ENCODE measurements at regions not wholly inside any gene's neighbourhood (a gene's known extent, or its start where the extent isn't known, plus 50 kb on each side); places are given as distances from the start of the nearest gene placed in this dataset.

- Histone ChIP-seq H3K4me3 (no peak overlapping the region), H3K27me3 (no peaks in the 10 kb centered on the region), H3K4me1 (no peaks in the 10 kb centered on the region), H3K9me3 (no peaks in the 10 kb centered on the region), H3K36me3 (no peaks in the 10 kb centered on the region), H3K27ac (no peak overlapping the region)
- no peak for DNase-seq (ENCODE audit: low spot score in 2 of 2)
- intact Hi-C loops (cut with DNase I), result no loop called here
- TF ChIP-seq, protein P1, sequence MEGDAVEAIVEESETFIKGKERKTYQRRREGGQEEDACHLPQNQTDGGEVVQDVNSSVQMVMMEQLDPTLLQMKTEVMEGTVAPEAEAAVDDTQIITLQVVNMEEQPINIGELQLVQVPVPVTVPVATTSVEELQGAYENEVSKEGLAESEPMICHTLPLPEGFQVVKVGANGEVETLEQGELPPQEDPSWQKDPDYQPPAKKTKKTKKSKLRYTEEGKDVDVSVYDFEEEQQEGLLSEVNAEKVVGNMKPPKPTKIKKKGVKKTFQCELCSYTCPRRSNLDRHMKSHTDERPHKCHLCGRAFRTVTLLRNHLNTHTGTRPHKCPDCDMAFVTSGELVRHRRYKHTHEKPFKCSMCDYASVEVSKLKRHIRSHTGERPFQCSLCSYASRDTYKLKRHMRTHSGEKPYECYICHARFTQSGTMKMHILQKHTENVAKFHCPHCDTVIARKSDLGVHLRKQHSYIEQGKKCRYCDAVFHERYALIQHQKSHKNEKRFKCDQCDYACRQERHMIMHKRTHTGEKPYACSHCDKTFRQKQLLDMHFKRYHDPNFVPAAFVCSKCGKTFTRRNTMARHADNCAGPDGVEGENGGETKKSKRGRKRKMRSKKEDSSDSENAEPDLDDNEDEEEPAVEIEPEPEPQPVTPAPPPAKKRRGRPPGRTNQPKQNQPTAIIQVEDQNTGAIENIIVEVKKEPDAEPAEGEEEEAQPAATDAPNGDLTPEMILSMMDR (IDR thresholded peaks at IDR 0.05), result no peak
Observed at GRCh38 chr3:36147934-36148558, 232.3 kb upstream of the STAC start.

DNA sequence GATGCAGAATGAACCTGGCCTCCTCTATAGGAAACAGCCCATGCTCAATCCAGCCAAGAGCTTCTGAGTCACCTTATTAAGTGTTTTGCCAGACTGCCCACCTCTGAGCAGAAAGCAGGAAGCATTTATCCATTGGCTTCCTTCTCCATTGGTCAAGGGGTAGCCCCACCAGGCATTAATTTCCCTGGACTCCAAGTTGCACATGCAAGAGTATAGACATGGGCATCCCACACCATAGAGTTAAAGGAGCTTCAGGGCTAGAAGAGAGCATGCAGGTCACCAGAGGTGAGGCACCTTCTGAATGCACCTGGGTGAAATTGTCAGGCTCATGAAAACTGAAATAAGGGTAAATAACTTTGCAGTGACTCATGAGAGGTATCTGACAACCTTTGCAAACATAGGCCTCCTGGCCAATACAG is 230.8 kb upstream of the STAC start:
- no peak for DNase-seq (ENCODE audit: low spot score in 2 of 2)
- no peaks in the 10 kb centered on the region for H3K9me3 ChIP-seq
- H3K4me1 ChIP-seq, result no peaks in the 10 kb centered on the region
- TF ChIP-seq, protein P1 (IDR thresholded peaks at IDR 0.05), result no peak
- intact Hi-C loops (cut with DNase I), result no loop called here
- H3K27me3 ChIP-seq, result no peaks in the 10 kb centered on the region
- H3K27ac ChIP-seq, result no peak overlapping the region
- H3K4me3 ChIP-seq, result no peak overlapping the region
- no peaks in the 10 kb centered on the region for H3K36me3 ChIP-seq

DNA sequence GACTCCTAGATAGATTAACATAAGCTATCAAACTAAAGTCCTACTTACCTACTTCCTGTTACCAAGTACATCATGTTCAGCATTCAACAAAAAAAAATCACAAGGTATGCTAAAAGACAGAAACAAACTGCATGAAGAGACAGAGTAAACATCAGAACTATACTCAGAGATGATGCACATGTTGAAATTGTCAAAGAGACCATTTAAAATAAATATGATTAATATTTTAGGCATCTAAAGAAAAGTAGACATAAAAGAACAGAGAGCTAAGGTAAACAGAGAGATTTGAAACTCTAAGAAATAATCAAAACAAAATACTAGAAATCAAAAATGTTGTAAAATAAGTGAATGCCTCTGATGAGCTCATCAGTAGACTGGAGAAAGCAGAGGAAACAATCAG is 224.8 kb upstream of the STAC start:
- no peaks in the 10 kb centered on the region for H3K36me3 ChIP-seq
- H3K9me3 ChIP-seq, result no peaks in the 10 kb centered on the region
- intact Hi-C loops (cut with DNase I), result no loop called here
- no peak for DNase-seq (ENCODE audit: low spot score in 2 of 2)
- H3K4me3 ChIP-seq, result no peak overlapping the region
- no peak overlapping the region for H3K27ac ChIP-seq
- no peaks in the 10 kb centered on the region for H3K4me1 ChIP-seq
- TF ChIP-seq, protein P1 (IDR thresholded peaks at IDR 0.05), result no peak
- no peaks in the 10 kb centered on the region for H3K27me3 ChIP-seq

DNA sequence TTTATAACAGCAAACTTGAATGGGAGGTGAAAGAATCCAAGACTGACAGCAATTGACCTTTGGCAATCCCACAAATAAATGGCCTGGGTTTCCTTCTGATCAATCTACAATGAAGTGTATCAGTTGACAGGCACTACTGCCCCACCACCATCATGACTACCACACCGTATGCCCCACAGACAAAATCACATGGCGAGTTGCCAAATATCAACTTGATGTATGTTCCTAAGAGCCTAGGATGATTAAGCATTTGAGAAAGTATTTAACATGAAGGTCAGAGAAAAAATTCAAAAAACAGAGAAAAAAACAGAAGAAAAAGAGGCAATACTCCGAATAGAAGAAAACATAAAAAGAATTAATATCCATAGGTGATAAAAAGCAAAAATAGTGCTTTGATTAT is 215.9 kb upstream of the STAC start:
- Histone ChIP-seq H3K27ac (no peak overlapping the region), H3K9me3 (no peaks in the 10 kb centered on the region), H3K4me1 (no peaks in the 10 kb centered on the region), H3K4me3 (no peak overlapping the region), H3K36me3 (no peaks in the 10 kb centered on the region), H3K27me3 (no peaks in the 10 kb centered on the region)
- TF ChIP-seq, protein P1 (IDR thresholded peaks at IDR 0.05), result no peak
- DNase-seq (ENCODE audit: low spot score in 2 of 2), result no peak
- intact Hi-C loops (cut with DNase I), result no loop called here

DNA sequence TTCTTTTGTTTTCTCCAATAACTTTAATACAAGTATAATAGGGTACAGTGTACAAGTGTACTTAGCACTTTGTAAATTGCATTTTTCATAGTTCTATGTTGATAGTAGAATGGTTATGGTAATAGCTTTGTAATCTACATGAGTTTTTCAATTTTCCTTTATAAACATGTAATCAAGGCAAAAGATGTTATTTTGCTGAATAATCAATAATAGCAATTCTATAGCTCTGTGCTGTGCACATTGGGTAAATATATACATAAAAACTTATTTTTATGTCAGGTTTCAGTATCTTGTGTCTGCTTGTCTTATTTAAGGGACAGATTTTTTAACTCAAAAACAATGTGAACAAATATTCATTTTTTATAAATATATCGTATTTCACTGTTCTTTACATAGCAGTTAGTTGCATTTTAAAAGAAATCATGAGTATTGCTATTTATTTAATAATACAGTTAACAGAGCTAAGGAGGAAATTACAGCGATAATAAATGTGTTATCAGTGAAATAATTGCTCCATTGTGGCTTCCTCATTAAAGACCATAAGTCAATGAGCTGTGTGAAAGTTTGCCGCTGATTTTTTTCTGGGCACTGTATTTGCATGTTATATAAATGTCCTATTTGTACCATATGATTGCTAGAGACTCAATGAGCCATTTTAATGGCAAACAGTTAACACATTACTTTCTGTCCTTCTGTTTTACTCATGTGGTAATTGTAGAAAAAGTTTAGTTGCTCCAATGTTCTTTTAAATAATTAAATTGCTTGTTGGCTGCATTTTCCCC is 214.6 kb upstream of the STAC start:
- Histone ChIP-seq H3K36me3 (no peaks in the 10 kb centered on the region), H3K27ac (no peak overlapping the region), H3K4me1 (no peaks in the 10 kb centered on the region), H3K4me3 (no peak overlapping the region), H3K9me3 (no peaks in the 10 kb centered on the region), H3K27me3 (no peaks in the 10 kb centered on the region)
- no peak for DNase-seq (ENCODE audit: low spot score in 2 of 2)
- intact Hi-C loops (cut with DNase I), result no loop called here
- TF ChIP-seq, protein P1 (IDR thresholded peaks at IDR 0.05), result no peak
